ENCODE measurements at regions not wholly inside any gene's neighbourhood (a gene's known extent, or its start where the extent isn't known, plus 50 kb on each side); places are given as distances from the start of the nearest gene placed in this dataset.

GRCh38 chr3:139288266-139288821, 55.5 kb upstream of the MRPS22 start:
- peak; percentile 5 for DNase-seq
- in situ Hi-C loops (cut with MboI; ENCODE audit: low pct_unique_long_range_greater_than_20kb, low sequenced_read_pairs) = no loop called here

DNA sequence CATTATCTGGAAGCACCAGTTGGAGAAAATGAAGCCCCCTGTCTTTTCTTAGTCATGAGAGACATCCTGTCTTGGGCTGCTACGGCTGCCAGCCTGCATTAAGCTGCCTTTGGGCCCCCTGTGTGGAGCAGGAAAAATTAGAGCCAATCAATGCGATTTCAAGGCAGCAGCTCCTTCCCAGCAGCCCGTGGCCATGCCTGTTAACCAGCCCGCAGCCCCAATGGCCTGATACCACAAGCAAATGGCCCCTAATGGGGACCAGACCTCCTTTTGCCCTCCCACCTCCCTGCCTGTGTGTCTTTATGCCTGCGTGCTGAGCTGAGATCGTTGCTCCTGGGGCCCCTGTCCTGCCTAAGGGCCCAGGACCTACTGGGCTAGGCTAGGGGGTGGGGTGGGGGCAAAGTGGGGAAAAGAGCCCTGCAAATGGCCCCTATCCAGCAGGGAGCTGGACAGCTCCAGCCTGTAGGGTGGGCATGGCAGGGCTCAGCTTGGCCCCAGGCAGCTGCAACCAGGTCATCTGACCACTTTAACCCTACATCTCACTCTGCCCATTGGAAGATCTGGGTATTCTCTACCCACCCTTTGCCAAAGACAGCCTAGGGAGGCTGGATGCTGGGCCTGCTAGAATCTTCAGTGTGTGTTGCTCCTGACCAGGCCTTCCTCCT, 53.8 kb upstream of the MRPS22 start:
- DNase-seq = no peak
- in situ Hi-C loops (cut with MboI; ENCODE audit: low pct_unique_long_range_greater_than_20kb, low sequenced_read_pairs) = no loop called here

GRCh38 chr3:139291276-139292051, 52.4 kb upstream of the MRPS22 start:
- in situ Hi-C loops (cut with MboI; ENCODE audit: low pct_unique_long_range_greater_than_20kb, low sequenced_read_pairs) = no loop called here

DNA sequence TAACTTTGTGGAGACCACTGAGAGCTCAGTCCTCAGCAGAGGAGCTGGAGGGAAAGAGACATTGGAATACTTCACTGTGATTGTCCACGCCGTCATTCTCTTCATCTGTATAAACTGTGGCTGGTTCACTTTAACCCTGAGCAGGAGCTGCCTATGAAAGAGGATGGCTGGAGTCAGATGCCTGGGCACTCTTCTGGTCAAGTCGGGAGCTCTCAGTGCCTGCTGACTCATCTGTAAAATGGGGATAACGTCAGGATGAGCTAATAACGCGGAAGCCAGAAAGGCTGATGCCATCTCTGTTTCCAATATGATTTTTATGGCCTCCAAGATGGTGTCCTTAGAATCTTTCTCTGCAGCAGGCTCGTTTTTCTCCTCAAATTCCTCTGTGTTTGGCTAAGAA, 51.6 kb upstream of the MRPS22 start:
- in situ Hi-C loops (cut with MboI; ENCODE audit: low pct_unique_long_range_greater_than_20kb, low sequenced_read_pairs) = no loop called here
- DNase-seq = no peak

More at GRCh38 chr3:139291276-139292051, 52.4 kb upstream of the MRPS22 start:
- no peak for DNase-seq

- no peak for DNase-seq
- in situ Hi-C loops (cut with MboI; ENCODE audit: low pct_unique_long_range_greater_than_20kb, low sequenced_read_pairs) = no loop called here
Observed at GRCh38 chr3:139292711-139293664, 50.8 kb upstream of the MRPS22 start.

- no peak for DNase-seq
- in situ Hi-C loops (cut with MboI; ENCODE audit: low pct_unique_long_range_greater_than_20kb, low sequenced_read_pairs) = no loop called here
Observed at GRCh38 chr3:139293665-139294023, 50.2 kb upstream of the MRPS22 start.

Measured in KBM-7 (cell line).